ENCODE measurements at regions not wholly inside any gene's neighbourhood (a gene's known extent, or its start where the extent isn't known, plus 50 kb on each side); places are given as distances from the start of the nearest gene placed in this dataset.

DNA sequence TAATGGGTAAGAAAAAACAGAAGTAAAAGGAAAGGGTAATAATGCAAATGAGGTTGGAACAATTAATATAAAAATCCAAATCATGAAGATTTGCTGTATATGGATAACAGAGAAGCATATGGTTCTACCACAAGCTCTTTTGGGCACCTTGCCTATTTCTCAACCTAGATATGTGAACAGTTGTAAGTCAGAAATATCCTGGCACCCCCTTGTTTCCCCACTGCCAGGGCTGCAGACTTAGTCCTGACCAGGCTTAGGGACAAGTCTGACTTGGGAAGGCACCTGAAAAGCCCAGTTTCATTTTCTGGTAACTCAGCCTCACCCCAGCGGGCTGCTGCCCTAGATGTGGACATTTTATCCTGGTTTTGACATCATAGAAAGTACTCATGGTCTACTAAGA is 183.2 kb upstream of the STAC start:
- DNase-seq: no peak

DNA sequence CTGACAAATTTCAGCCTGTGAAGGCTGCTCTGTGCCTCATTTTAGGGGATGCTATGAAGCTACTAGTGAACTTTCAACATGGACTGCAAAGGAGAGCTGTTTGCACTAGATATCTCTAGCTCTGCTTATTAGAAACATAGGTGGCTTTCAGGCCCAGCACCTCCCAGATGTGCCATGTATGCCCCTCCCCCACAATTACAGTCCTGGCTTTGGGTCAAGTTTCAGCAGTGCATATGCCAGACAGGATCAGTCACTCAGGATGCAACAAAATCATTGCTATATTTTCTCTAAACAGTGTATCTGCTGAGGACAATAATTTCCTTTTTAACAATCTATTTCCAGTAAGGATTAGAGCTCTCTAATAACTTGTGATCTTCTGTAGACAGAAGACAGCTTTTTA is 178.8 kb upstream of the STAC start:
- no peak for DNase-seq

DNA sequence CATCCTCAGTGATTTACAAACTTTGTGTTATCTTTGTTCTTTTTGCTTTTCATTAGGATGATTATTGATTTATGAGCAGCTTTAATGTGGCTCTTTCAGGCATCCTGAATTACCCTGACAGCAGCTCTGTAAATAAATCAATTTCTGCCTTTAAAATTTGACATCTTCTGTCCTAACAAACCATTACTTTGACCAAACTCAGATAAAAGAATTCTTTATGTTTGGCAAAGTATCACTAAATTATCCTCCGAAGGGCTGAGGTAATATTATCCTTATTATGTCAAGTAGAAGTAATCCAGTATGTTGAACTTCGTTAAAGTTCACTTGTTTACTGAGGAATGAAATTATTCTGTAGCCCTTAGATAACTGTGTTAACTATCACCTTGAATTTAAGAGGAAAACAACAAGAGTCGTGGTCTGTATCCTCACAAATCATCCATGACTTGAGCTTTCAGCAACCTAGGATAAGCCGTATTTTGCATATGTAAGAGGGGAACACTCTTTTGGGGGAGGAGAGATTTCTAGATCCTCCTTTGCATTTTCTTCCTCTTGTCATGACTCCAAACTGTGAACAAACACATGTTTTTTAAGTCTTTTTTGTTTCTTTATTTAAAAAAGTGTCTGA is 173.2 kb upstream of the STAC start:
- DNase-seq: no peak

DNA sequence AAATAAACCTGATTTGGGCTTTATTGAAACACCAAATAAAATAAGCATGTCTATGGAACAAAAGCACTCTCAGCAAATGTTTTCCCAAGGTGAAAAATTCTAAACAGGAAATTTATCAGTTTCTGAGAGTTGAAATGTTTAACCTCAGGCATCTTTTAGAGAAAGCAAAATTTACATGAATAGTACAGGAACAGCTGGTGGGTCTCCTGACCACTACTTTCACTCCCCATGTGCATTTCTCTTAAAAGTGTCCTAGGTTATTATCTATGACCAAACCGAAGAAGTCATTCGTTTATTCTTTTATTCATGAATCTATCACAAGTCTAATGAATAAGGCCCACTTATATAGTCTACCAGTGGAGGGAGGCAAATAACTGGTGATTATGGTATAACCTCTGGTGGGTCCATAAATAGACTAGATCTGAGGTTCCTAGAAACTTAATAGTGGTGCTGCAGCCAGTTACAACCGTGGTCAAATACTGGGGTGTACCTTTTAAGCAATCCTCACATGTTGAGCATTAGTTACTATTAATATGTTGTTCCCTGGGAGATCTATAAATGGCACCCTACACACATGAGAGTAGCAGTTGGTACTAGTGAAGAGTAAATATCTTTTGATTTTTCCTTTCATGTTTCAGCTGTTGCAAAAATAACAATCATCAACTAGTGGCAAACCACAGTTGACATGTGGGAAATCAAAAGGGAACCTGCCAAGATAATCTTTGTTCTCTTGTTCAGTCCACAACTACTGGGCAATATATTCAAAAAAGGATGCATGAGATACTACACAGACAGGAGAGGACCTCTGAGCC is 169.3 kb upstream of the STAC start:
- no peak for DNase-seq

DNA sequence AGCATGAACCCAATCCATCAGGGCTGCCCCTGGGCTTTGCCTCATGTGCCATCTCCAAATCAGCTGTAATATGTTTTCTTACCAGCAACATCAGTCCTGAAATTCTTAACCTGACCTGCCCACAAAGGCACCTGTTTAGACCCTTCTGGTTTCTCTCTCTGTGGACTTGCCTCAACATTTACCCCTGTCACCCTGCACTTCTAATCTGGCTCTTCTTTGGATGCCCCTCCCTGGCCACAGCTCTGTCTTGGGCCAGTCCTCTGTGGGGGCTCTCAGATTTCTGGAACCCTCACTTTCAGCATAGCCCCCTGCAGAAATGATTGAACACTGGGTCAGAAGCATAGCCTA is 168.7 kb upstream of the STAC start:
- DNase-seq: no peak

DNA sequence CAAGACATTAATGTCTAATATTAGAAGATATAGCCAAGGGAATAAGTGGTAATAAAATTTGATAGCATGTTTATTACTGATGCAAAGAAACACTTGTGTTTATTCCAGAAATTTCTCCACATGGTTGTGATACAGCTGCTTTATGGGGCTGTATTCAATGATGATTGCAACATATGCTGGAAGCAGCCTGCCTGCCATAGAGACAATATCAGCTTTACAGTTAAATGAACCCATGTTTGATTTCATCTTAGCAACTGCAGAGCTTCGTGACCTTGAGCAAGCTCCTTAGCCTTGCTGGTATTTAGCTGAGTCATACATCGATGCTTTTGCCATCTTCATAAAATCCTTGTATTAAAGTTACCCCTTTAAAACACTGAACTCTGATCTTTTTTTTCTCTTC is 168.1 kb upstream of the STAC start:
- DNase-seq: no peak

DNA sequence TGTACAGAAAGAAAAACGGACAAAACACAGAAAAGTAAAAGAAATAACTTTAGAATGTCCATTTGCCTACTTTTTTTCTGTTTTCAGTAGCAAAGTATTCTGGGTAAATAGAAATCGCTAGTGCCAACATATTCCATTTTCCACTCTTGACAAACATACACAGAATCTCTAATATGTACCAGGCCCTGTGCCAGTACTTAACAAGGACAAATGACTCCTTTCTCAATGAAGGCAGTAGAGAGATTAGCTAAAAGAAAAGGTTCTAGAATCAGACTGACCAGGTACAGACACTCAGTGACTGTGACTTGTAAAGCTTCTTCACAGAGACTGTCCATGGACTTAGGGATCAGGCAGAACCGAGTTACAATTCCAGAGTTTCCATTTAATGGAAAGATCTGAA is 165.8 kb upstream of the STAC start:
- DNase-seq: no peak

DNA sequence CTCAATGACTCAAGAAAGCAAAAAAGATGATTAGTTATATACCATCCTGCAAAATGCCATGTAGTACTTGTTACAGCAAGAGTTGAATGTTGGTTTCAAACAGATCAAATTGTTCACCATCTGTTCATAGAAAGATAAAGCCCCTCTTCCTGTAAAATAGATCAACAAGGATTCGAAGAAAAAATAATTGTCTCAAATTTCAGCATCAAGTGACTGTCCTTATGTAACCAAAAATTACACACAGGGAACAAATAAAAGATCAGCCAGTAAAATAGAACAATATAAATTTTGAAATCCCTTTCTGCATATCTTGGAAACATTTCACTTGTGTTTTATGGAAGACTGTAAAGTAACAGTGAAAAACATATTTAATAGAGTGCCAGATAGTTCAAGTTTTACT is 165.1 kb upstream of the STAC start:
- DNase-seq: no peak

DNA sequence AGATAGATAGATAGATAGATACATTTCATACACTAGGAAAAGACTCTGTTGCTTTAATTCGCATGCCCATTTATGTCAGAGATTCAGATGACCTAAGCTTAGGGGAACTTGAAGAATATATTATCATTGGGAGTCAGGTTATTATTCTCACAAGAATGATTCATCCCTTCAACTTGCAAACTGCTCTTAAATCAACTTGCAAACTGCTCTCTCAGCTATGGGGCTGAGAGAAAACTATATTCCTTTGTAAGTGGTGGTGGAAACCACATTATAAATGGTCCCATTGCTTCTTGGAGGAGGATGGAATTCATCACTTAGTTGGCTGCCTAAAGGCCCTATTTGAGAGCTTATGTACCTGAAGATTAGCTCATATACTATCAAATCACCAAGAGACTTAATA is 160.9 kb upstream of the STAC start:
- no peak for DNase-seq

DNA sequence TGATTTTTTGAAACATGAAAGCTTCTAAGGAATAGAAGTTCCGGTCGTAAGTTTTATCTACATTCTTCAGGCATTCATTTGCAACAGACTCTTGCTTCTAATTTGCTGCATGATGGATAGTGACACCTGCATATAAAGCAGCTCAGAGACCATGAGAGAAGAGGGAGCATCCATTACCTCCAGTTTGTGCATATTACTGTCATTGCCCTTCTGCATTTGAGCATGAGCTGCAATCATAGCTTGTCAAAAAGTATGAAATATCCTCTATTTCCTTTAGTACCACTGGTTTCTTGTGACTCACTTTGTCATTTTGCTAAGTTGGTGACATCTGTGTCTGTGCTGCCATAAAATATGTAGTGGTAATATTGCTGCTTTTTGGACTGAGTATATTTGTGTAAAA is 160.1 kb upstream of the STAC start:
- no peak for DNase-seq

DNA sequence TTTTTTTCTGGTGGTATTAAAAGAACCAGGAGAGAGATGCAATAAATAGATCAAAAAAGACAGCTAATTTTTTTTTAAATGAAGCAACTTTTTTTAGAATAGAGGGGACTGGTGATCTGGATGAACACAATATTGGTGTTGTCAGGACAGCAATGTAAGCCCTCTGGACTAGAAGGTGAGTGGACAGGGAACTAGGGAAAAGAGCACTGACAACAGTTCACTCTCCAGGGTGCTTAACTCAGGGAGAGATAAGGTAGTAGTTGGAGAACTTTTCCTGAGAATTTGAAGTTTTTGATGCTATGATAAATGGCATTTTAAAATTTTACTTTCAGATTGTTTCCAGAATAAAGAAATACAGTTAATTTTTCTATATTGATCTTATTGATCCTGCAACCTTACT is 158.3 kb upstream of the STAC start:
- no peak for DNase-seq

DNA sequence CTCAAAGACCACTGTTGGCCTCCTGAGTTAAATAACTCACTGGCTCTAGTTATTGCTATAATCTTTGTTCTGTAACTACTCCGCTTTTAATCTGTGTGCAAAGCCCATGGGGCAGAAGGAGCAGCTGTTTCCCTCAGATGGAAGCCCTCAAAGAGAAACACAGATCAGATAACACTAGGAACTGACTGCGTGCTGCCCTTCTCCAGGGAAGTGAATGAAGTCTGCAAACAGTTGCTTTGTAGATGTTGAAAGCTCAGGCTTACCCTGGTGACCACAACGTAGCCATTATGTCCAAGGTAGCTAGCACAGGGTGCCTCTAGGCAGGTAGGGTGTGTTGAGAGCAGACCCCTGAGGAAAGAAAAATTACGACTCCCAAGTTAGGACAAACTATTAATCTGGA is 152.3 kb upstream of the STAC start:
- no peak for DNase-seq

DNA sequence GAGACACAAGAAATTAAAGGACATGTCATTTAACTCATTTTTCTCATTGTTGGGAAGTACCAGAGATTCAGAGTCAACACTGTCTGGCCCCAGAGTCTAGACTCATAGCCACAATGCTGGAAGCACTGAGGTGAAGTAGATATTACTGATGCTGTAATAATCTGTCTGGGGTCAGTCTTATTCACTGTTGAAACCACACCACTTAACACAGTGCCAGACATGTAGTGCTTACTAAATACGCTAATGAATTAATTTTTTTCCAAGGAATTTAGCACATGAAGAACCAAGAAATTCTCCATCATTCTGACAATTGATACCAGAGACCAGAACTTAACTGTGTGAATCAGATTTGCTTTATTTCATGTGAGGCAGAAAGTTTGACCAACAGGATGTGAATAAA is 150.8 kb upstream of the STAC start:
- no peak for DNase-seq

DNA sequence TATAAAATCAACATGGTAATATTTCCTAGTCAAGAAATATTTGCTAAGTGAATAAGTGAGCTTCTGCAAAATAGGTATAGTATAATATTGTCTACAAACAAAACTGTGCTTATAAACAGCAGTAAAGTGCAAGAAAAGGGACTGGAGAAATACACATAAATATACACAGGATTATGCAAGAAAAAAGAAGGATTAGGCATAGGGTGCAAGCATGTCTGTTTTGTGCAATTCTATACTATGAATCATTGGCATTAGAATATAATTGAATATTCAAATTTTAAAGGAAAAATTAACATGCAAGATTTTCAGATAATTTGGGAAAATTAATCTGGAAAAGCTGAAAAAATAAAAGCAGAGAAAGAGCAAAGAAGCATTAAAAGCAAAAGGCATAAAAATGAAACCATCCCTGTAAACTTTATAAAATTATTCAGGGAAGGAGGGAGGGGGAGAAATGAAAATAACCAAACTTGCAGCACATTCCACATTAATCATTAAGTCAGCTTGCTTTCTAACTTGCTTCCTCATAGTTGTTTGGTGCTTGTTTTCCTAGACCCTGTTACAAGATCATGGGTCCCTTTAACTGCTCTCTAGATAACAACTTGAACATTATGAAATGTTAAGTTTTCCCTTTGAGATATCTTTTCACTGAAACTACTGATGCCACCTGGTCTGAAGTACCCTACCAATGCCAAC is 147.4 kb upstream of the STAC start:
- DNase-seq: no peak

DNA sequence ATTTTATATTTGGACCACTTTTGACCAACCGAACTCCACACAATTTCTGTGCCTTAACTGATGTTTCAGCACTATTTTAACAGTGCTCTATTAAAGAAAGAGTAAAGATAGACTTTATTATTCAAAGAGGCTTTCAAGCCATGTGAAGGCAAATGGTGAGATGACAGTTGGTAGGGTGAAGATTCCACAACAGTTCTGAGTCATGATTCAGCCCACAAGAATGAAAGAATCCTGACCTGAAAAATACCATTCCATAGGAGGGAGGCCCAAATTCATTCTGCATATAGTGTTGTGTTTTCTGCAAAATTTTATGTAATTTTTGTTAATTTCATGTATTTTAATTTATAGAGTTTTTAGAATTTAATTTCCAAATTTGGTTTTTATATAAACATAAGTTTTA is 135.6 kb upstream of the STAC start:
- DNase-seq: no peak

DNA sequence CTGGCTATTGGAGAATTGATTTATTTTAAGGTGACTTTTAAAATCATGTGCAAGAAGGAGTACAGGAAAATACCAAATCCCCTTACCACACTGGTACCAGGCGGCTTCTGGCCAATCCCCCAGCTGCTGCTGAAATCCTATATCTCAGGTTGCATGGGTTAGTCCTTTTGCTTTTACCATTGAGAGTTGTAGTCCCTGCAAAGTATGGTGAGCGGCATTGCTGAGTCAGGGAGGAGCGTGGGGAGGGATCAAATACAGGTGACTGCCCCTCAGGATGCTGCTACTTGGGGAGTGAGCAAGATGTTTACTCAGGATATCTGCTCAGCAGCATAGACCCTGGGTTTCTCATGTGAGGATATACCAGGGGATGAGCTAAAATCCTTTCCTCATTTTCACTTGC is 131.9 kb upstream of the STAC start:
- no peak for DNase-seq

DNA sequence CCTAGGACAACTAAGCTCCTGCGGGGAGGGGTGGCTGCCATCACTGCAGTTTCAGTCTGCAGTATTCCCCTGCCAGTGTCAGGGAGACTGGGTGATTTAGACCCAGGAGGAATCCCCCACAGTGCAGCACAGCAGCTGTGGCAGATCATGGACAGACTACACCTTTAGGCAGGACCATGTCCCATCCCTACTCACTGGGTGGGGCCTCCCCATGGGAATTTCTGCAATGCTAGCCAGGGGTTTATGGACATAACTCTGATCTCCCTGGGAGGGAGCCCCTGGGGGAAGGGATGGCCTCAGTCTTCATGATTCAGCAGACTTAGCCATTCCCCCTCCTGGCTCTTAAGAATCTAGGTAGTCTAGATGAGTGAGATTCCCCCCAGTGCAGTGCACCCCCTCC is 130.1 kb upstream of the STAC start:
- DNase-seq: no peak

DNA sequence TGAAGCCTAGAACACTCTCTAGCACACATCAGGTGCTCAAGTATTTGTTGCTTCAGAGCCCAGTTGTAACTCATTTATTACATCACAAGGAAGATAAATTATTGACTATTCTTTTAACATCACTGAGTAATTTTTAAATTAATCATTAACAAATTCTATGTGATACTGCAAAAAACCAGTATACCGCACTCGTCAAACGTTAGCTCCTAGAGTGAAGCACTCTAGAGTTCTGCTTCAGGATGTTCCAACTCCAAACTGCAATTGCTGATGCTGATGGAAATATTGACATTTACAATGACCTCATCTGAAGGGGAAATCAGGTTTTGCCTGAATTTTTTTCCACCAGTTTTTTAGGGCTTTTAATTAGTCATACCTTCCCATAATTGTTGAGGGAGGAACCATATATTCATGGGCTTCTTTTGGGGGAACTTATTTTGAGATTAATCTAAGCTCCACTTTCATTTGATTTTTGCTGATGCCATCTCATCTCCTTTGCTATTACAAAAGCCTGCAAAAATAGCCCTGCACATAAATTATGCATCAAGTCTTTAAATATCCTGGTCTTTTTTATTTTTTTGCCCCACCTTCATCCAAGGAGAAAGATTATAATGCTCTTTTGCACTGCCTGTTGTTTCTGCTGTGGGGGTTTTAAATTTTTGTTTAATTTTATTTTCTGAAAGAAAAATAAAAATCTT is 123.0 kb upstream of the STAC start:
- DNase-seq: no peak

DNA sequence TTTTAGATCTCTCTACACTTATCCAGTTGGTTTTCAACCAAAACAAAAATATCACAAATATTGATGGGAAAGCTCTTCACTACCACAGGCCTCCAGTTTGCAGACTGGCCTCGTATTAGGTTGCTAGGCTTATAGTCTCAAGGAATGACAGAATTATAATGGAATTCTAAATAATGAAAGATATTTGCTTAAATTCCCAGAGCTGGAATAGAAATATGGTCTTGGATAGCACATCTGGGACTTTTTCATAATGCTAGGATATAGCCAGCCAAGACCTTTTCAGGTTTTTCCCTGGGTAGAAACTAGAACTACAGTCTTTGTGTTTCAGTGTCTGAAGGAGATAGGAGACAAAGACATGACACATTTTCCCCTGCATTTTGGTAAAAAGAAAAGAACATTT is 121.9 kb upstream of the STAC start:
- no peak for DNase-seq

DNA sequence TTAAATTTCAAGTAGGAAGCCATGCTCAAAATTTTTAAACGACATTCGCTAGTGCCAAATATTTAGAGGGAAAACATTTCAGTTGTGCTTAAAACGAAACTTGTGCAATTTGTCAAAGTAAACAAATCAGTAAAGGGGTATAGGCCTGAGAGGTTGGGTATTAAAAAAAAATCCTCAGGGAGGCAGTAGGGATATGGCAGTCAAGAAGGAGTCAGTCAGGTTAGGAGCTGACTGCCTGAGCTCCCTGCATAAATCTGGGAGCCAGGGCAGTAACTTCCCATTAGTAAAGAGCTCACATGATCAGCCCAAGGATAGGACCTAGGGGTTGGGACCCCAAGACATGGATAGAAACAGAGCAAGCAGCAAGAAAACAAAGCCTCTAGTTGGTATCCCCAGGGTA is 120.7 kb upstream of the STAC start:
- no peak for DNase-seq

DNA sequence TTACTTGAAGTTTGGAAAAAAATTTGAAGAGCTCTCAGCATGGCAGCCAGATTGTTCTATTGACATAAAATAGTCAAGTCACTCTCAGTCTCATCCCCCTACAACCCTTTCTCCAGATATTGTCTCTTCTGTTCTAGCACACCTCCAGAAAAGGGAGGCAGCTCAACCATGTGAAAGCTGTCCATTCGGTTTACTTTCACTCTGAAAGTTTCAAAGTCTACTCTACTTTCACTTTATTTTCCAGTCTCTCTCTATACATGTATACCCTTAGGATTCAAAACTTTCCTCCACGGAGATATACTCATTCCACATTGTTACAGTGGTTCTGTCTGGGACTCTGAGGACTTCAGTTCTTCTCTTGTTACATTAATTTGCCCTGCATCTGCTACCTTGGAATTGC is 111.0 kb upstream of the STAC start:
- no peak for DNase-seq

DNA sequence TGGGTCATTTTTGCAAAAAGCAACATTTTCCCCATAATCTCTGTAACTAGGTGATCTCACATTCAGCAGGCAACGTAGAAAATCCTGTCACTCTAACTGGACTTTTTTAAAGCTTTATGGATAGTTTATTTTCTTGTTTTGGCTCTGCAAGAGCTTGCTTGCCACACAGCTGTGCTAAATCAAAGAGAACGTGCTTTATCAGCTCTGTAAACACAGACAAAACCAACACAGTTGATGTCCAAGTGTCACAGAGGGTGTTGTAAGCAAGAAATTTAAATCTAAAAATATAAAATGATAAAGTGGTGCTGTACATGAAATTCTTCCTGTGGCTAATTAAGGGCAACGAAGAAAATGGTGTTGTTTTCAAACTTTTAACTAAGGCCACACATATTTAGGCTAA is 97.5 kb upstream of the STAC start:
- no peak for DNase-seq

DNA sequence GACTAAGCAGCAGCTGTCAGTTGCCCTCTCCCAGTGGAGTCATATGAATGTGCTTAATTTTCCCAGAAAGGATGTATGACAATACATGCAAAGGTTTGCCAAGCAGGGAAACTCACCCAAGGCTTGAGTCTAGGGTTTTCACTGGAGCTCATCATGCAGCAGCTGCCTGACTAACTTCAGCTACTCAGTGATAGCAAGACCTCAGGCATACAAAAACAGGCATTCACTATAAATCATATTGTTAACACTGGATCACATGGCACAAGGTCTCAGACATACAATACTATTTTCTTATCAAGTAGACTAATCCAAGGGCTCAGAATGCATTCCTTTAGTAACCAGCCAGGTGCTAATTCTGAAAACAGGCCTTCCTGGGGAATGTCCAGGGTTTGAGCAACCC is 85.0 kb upstream of the STAC start:
- no peak for DNase-seq

DNA sequence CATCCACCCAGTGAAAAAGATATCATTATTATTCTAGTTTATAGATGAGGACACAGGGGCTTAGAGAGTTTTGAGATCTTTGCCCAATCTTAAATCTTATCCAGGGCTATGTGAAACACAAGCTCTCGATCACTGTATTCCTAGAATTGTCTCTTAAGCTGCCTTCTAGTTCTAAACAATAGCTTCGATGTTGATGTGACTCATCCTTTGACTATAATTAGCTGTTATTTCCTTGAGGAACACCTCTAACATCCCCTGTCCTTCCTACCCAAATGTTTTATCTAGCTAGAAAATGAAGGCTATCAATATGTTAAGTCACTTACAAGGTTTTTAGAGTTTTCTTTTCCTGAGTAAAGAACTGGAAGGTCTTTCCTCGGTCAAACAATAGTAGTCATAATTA is 83.1 kb upstream of the STAC start:
- DNase-seq: no peak

Data from CD4-positive, alpha-beta T cell treated with Interleukin-17A for 1 hour (primary cell).